Panc1 (cell line): ENCODE measurements at regions not wholly inside any gene's neighbourhood (a gene's known extent, or its start where the extent isn't known, plus 50 kb on each side); places are given as distances from the start of the nearest gene placed in this dataset.

Experiments
- POLR2AphosphoS5 ChIP-seq: IDR thresholded peaks from 2 replicates; pipeline ENCODE4 v1.6.1; 2012; ENCODE audit warnings: mild to moderate bottlenecking, low read depth, low read length, moderate library complexity
- SIN3A ChIP-seq: IDR thresholded peaks from 2 replicates; pipeline ENCODE4 v1.6.1; 2012; ENCODE audit warnings: low read depth, mild to moderate bottlenecking, low read length, moderate library complexity, borderline replicate concordance; ENCODE audit not compliant: insufficient read depth
- TCF7L2 ChIP-seq: IDR thresholded peaks from 2 replicates; pipeline ENCODE4 v1.6.1; 2011; ENCODE audit warnings: mild to moderate bottlenecking, low read depth, low read length, inconsistent platforms
- TF ChIP-seq, protein P1 (sequence below): fragments of 450-650 bp; IDR thresholded peaks from 2 replicates; pipeline ENCODE4 v1.5.1; 2017; ENCODE audit warnings: mild to moderate bottlenecking
- TF ChIP-seq, protein P2 (sequence below), 2 experiments: IDR thresholded peaks; 2 replicates each; pipeline ENCODE4 v1.6.1; 2011 to 2012; ENCODE audit warnings: low read depth in 2 of 2, control low read depth in 1 of 2, low read length in 1 of 2, mild to moderate bottlenecking in 1 of 2, moderate library complexity in 1 of 2; ENCODE audit not compliant: insufficient read depth in 1 of 2

DNA sequence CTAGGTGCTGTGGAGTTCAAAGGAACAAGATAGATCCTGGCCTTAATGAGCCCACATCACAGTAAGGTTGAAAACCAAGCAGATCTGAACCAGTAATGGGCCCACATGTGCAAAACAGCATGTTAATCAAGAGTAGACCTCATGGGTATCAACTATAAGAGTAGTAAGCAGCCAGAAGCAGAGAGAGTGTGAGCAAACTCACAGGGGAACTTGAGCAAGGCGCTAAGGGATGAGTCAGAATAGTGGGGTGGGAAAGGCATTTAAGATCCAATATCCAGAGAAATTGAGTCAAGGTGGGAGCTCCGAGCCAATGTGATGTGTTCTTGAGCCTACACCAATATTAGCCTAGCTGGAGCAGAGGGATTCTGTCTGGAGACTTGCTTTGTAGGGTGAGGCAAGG is 52.4 kb upstream of the GJA5 start:
- TF ChIP-seq, protein P1, sequence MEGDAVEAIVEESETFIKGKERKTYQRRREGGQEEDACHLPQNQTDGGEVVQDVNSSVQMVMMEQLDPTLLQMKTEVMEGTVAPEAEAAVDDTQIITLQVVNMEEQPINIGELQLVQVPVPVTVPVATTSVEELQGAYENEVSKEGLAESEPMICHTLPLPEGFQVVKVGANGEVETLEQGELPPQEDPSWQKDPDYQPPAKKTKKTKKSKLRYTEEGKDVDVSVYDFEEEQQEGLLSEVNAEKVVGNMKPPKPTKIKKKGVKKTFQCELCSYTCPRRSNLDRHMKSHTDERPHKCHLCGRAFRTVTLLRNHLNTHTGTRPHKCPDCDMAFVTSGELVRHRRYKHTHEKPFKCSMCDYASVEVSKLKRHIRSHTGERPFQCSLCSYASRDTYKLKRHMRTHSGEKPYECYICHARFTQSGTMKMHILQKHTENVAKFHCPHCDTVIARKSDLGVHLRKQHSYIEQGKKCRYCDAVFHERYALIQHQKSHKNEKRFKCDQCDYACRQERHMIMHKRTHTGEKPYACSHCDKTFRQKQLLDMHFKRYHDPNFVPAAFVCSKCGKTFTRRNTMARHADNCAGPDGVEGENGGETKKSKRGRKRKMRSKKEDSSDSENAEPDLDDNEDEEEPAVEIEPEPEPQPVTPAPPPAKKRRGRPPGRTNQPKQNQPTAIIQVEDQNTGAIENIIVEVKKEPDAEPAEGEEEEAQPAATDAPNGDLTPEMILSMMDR, result no peak
- no peak for TF ChIP-seq SIN3A
- no peak for TF ChIP-seq POLR2AphosphoS5
- TF ChIP-seq, protein P2, sequence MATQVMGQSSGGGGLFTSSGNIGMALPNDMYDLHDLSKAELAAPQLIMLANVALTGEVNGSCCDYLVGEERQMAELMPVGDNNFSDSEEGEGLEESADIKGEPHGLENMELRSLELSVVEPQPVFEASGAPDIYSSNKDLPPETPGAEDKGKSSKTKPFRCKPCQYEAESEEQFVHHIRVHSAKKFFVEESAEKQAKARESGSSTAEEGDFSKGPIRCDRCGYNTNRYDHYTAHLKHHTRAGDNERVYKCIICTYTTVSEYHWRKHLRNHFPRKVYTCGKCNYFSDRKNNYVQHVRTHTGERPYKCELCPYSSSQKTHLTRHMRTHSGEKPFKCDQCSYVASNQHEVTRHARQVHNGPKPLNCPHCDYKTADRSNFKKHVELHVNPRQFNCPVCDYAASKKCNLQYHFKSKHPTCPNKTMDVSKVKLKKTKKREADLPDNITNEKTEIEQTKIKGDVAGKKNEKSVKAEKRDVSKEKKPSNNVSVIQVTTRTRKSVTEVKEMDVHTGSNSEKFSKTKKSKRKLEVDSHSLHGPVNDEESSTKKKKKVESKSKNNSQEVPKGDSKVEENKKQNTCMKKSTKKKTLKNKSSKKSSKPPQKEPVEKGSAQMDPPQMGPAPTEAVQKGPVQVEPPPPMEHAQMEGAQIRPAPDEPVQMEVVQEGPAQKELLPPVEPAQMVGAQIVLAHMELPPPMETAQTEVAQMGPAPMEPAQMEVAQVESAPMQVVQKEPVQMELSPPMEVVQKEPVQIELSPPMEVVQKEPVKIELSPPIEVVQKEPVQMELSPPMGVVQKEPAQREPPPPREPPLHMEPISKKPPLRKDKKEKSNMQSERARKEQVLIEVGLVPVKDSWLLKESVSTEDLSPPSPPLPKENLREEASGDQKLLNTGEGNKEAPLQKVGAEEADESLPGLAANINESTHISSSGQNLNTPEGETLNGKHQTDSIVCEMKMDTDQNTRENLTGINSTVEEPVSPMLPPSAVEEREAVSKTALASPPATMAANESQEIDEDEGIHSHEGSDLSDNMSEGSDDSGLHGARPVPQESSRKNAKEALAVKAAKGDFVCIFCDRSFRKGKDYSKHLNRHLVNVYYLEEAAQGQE (IDR thresholded peaks at IDR 0.05; ENCODE audit: insufficient read depth in 1 of 2, low read depth in 2 of 2, low read length in 1 of 2), result no peak
- no peak for TF ChIP-seq TCF7L2
